ENCODE measurements at regions not wholly inside any gene's neighbourhood (a gene's known extent, or its start where the extent isn't known, plus 50 kb on each side); places are given as distances from the start of the nearest gene placed in this dataset.

DNA sequence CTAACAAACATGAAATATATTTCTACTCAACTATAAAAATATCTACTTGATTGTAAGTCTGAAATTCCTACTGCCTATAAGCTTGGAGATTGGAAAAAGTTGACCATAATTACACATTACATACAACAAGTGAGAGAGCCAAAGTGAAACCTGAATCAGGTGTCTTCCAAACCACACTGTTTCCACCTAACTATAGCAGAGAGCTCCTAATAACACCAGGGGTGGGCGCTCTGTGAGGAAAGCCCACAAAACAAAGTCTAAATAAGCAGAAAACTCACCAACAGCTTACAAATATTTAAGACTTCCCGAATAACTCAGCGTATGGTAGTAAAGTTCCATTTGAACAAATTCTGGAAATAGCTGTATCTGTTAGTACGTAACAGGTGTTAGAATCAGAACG is 119.9 kb downstream of the GPR37 start:
- TF ChIP-seq, protein P1, sequence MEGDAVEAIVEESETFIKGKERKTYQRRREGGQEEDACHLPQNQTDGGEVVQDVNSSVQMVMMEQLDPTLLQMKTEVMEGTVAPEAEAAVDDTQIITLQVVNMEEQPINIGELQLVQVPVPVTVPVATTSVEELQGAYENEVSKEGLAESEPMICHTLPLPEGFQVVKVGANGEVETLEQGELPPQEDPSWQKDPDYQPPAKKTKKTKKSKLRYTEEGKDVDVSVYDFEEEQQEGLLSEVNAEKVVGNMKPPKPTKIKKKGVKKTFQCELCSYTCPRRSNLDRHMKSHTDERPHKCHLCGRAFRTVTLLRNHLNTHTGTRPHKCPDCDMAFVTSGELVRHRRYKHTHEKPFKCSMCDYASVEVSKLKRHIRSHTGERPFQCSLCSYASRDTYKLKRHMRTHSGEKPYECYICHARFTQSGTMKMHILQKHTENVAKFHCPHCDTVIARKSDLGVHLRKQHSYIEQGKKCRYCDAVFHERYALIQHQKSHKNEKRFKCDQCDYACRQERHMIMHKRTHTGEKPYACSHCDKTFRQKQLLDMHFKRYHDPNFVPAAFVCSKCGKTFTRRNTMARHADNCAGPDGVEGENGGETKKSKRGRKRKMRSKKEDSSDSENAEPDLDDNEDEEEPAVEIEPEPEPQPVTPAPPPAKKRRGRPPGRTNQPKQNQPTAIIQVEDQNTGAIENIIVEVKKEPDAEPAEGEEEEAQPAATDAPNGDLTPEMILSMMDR (IDR thresholded peaks at IDR 0.05), result no peak
- H3K27me3 Mint-ChIP-seq, result no peaks in the 10 kb centered on the region
- no peaks in the 10 kb centered on the region for H3K4me1 Mint-ChIP-seq
- POLR2A ChIA-PET, result no interaction called here
- intact Hi-C loops (cut with micrococcal nuclease), result no loop called here
- H3K27ac Mint-ChIP-seq, result no peak overlapping the region
- CTCF ChIA-PET, result no interaction called here
- no peaks in the 10 kb centered on the region for H3K36me3 Mint-ChIP-seq (ENCODE audit: low read depth)
- DNase-seq (no peak), ATAC-seq (ENCODE audit: low read depth) (no peak)
- no peak overlapping the region for H3K4me3 Mint-ChIP-seq
- no peaks in the 10 kb centered on the region for H3K9me3 Mint-ChIP-seq

- ChIA-PET CTCF (no interaction called here), POLR2A (no interaction called here)
- no peaks in the 10 kb centered on the region for H3K27me3 Mint-ChIP-seq
- no peaks in the 10 kb centered on the region for H3K4me1 Mint-ChIP-seq
- intact Hi-C loops (cut with micrococcal nuclease), result no loop called here
- TF ChIP-seq, protein P1 (IDR thresholded peaks at IDR 0.05), result no peak
- no peak overlapping the region for H3K4me3 Mint-ChIP-seq
- no peak for ATAC-seq (ENCODE audit: low read depth)
- H3K36me3 Mint-ChIP-seq (ENCODE audit: low read depth), result no peaks in the 10 kb centered on the region
- no peak for DNase-seq
- H3K27ac Mint-ChIP-seq, result no peak overlapping the region
- no peaks in the 10 kb centered on the region for H3K9me3 Mint-ChIP-seq
These were observed 122.2 kb downstream of the GPR37 start for GRCh38 chr7:124643311-124643811.

DNA sequence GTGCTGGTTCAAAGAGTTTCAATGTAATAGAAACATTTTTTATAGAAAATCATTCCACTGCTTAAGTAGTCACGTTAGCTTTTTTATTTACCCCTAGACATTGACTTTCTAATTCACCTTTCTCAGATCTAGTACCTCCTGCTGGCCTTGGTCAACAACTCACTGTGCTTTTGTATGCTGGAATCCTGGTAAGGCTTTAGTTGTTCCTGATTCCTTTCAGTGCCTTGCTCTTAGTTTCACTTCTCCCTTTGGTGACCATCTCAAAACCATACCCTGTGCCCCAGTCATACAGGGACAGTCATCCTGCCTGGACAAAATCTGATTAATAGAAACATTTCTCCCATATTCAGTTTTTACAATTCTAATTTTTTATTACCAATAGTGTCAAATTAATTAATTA is 130.2 kb downstream of the GPR37 start:
- CTCF ChIA-PET, result no interaction called here
- Mint-ChIP-seq H3K36me3 (ENCODE audit: low read depth) (no peaks in the 10 kb centered on the region), H3K9me3 (peaks cover 8% of the 10 kb centered on the region), H3K27ac (no peak overlapping the region), H3K4me1 (no peaks in the 10 kb centered on the region), H3K4me3 (no peak overlapping the region), H3K27me3 (no peaks in the 10 kb centered on the region)
- ATAC-seq (ENCODE audit: low read depth) (no peak), DNase-seq (no peak)
- TF ChIP-seq, protein P1 (IDR thresholded peaks at IDR 0.05), result no peak
- POLR2A ChIA-PET, result no interaction called here
- intact Hi-C loops (cut with micrococcal nuclease), result loop anchor here (5.0 kb wide), 1 partner anchor 52 kb away; no protein-coding TSS in a partner anchor

DNA sequence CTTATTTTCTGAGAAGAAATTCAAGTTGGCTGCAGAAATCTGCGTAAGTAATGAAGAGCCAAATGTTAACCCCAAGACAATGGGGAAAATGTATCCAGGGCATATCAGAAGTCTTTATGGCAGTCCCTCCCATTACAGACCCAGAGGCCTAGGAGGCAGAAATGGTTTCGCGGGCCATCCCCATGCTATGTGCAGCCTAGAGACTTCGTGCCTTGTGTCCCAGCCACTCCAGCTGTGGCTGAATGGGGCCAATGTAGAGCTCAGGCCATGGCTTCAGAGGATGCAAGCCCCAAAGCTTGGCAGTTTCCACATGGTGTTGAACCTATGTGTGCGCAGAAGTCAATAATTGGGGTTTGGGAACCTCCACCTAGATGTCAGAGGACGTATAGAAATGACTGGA is 131.9 kb downstream of the GPR37 start:
- H3K27me3 Mint-ChIP-seq, result no peaks in the 10 kb centered on the region
- ChIA-PET CTCF (no interaction called here), POLR2A (no interaction called here)
- H3K27ac Mint-ChIP-seq, result no peak overlapping the region
- TF ChIP-seq, protein P1 (IDR thresholded peaks at IDR 0.05), result no peak
- intact Hi-C loops (cut with micrococcal nuclease), result no loop called here
- DNase-seq, result no peak
- peaks cover 8% of the 10 kb centered on the region for H3K9me3 Mint-ChIP-seq
- no peak overlapping the region for H3K4me3 Mint-ChIP-seq
- H3K4me1 Mint-ChIP-seq, result no peaks in the 10 kb centered on the region
- no peaks in the 10 kb centered on the region for H3K36me3 Mint-ChIP-seq (ENCODE audit: low read depth)
- ATAC-seq (ENCODE audit: low read depth), result no peak

DNA sequence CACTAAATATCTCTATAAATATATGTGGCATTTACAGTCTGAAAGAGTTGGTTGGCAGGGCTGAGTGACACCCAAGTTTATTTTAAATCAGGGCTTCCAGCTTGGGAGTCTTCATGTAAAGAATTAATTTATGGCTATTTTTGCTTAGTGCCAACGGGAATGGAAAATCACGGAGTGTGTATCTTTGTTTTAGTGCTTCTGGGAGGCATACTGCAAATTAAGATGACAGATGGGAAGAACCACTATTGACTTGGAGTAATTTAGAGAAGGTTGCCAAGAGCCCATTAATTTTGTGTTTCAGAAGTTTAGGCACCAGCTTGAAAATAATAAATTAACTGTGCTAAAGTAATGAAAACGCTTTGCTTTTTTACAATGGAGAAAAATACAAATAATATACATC is 135.2 kb downstream of the GPR37 start:
- peaks cover 8% of the 10 kb centered on the region for H3K9me3 Mint-ChIP-seq
- H3K27ac Mint-ChIP-seq, result no peak overlapping the region
- no peaks in the 10 kb centered on the region for H3K36me3 Mint-ChIP-seq (ENCODE audit: low read depth)
- no peak for DNase-seq
- no peak for ATAC-seq (ENCODE audit: low read depth)
- intact Hi-C loops (cut with micrococcal nuclease), result no loop called here
- ChIA-PET POLR2A (no interaction called here), CTCF (no interaction called here)
- no peak overlapping the region for H3K4me3 Mint-ChIP-seq
- TF ChIP-seq, protein P1 (IDR thresholded peaks at IDR 0.05), result no peak
- H3K27me3 Mint-ChIP-seq, result no peaks in the 10 kb centered on the region
- H3K4me1 Mint-ChIP-seq, result no peaks in the 10 kb centered on the region
